HG02571 (cell line): ENCODE measurements at regions not wholly inside any gene's neighbourhood (a gene's known extent, or its start where the extent isn't known, plus 50 kb on each side); places are given as distances from the start of the nearest gene placed in this dataset.
"Not testable (repeated sequence)": the region's sequence is repeated elsewhere in the genome, so short reads cannot be mapped to it uniquely, and the experiment has no call there.

Experiments used
- ATAC-seq: cut with Tn5 transposase; IDR thresholded peaks from one replicate; pipeline ENCODE4 v1.9.1; 2021; ENCODE audit warnings: mild to moderate bottlenecking, moderate library complexity; ENCODE audit not compliant: unreplicated experiment

- no peak for ATAC-seq
Measured at GRCh38 chr7:81298951-81299666, 380.3 kb upstream of the SEMA3C start.

GRCh38 chr7:81297317-81297716, 378.5 kb upstream of the SEMA3C start:
- ATAC-seq, result no peak

DNA sequence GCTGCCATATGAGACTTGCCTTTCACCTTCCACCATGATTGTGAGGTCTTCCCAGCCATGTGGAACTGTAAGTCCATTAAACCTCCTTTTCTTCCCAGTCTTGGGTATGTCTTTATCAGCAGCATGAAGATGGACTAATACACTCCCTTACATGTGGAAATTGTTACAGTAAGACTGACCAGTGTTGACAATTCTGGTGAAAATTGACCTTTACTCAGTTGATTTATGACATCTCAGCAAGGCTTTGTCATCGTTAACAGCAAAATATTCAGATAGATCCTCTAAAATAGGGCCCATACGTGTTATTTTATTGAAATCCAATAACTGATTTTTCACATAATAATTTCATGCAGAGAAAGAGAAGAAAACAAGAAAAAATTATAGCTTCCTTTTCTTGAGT, 377.9 kb upstream of the SEMA3C start:
- no peak for ATAC-seq

- ATAC-seq, result no peak
Measured at GRCh38 chr7:81294897-81295515, 376.2 kb upstream of the SEMA3C start.

DNA sequence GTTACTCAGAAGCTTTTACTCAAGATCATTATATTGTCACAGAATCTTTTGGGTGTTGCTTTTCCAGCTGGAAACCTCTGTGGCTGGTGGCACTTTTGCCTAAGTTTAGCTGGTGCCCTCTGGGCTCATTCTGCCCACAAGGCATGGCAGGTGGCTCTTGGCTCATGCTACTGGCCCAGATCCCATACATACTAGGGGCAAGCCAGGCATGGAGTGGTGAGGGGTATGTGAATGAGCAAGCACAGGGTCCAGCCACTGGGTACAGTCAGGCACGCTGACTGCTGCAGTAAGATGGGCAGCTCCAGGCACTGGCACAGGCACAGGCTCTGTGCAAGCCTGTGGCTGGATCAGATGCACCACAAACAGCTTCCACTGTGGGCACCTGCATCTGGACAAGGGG, 375.0 kb upstream of the SEMA3C start:
- ATAC-seq, result no peak

GRCh38 chr7:81286754-81287153, 367.9 kb upstream of the SEMA3C start:
- ATAC-seq, result not testable (repeated sequence)

GRCh38 chr7:81285142-81285871, 366.5 kb upstream of the SEMA3C start:
- no peak for ATAC-seq

DNA sequence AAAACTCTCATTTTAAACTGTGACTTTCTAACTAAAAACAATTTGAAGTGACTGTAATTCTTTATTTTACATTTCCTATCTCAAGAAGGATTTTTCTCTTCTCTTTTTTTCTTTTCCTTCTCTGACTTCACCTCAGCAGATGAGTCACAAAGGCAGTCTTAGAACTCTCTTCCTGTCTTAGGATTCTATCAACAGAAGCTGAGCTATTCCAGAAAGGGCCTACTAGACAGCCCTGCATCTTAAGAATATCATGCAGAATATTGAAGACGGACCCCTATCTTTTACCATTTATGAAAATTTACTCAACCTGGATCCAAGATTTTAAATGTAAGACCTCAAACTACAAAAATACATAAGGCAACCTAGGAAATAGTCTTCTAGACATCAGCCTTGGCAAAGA, 365.7 kb upstream of the SEMA3C start:
- ATAC-seq, result no peak

GRCh38 chr7:81280531-81280930, 361.7 kb upstream of the SEMA3C start:
- no peak for ATAC-seq

DNA sequence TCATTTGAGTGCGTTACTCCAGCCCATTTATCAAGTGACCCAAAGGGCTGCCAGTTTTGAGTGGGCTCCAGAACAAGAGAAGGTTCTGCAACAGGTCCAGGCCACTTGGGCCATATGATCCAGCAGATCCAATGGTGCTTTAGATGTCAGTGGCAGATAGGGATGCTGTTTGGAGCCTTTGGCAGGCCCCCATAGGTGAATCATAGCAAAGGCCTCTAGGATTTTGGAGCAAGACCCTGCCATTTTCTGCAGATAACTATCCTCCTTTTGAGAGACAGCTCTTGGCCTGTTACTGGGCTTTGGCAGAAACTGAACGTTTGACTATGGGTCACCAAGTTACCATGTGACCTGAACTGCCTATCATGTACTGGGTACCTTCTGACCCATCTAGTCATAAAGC, 358.8 kb upstream of the SEMA3C start:
- no peak for ATAC-seq

GRCh38 chr7:81273601-81274397, 354.9 kb upstream of the SEMA3C start:
- ATAC-seq, result no peak

DNA sequence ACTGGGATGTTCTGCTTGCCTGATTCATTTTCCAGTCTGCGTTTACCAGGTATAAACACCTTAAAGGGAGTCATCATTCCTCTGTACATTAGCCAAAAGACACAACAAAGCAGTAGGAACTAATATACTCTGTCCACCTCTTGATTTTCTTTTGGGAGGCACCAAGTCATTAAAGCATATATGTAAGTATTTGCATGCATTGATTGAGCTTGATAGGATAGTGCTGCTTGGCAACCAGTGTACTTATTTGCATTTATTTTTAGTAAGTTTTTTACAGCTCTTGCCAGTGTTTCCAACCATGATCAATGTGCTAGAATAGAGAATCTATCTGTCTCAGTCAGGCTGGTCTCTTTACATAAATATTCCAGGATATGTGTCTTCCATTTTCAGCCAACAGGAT, 353.3 kb upstream of the SEMA3C start:
- no peak for ATAC-seq

GRCh38 chr7:81268551-81268950, 349.7 kb upstream of the SEMA3C start:
- ATAC-seq, result no peak

DNA sequence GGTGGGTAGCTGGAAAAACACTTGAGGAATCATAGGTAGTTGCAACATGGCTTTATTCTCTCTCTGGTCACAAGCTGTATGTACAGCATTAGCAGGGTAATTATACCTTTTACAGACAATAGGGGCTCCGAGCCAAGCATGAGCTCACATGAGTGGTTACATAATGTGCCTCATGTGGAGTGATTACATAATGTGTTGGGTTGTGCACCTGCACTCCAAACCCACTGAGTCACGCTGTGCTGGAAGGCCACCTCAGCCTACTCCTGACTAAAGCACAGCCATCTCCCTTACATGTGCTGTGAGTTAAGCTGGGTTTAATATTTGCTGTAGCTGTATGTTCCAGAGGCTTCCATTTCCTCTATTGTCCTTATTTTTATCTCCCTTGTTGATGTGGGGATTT, 348.7 kb upstream of the SEMA3C start:
- no peak for ATAC-seq

- ATAC-seq, result no peak
Measured at GRCh38 chr7:81264116-81264515, 345.3 kb upstream of the SEMA3C start.

DNA sequence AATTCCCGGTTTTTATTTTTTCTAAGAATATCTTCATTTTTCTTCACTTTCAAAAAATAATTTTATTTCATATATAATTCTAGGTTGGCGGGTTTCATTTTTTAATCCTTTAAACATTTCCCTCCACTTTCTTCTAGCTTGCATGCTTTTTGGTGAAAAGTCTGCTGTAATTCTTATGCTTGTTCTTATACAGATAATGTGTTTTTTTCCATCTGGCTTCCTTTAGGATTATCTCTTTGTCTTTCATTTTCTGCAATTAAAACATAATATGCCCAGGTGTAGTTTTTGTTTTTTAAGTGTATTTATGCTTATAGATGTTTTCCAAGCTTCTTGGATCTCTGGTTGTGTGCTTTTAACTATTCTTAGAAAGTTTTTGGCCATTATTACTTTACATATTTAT, 341.3 kb upstream of the SEMA3C start:
- no peak for ATAC-seq

GRCh38 chr7:81256991-81257390, 338.1 kb upstream of the SEMA3C start:
- ATAC-seq, result no peak

- ATAC-seq, result no peak
Measured at GRCh38 chr7:81248420-81248819, 329.6 kb upstream of the SEMA3C start.

DNA sequence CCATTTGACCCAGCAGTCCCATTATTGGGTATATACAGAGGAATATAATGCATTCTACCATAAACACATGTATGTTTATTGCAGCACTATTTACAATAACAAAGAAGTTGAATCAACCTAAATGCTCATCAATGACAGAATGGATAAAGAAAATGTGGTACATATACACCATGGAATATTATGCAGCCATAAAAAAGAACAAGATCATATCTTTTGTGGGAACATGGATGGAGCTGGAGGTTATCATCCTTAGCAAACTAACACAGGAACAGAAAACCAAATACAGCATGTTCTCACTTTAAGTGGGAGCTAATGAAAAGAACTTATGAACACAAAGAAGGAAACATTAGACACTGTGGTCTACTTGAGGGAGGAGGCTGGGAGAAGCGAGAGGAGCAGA, 328.5 kb upstream of the SEMA3C start:
- ATAC-seq, result not testable (repeated sequence)

GRCh38 chr7:81245353-81245752, 326.5 kb upstream of the SEMA3C start:
- no peak for ATAC-seq

DNA sequence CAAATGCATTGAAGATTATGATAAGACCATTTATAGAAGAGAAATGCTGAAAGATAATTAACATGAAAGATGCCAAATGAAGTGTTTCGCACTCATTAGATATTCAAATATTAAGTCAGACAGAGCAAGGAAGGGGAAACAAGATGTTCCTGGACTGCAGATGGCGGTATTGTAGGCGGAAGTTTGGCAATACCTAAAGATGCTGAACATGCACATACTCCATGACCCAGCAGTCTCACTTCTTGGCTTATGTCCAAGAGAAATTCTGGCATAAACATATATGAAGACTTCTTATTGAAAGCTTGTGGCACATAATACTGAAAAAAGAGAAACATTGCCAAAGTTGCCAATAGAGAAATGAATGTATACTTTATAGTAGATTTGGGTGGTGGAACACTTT, 325.4 kb upstream of the SEMA3C start:
- no peak for ATAC-seq
